K562 (cell line): ENCODE measurements at regions not wholly inside any gene's neighbourhood (a gene's known extent, or its start where the extent isn't known, plus 50 kb on each side); places are given as distances from the start of the nearest gene placed in this dataset.

ENCODE experiments used
- HBP1 ChIP-seq: fragments of 450-650 bp; formaldehyde crosslinking; IDR thresholded peaks from 2 replicates; pipeline ENCODE4 v1.4.0; 2022; ENCODE audit warnings: missing genetic modification characterization
- RBM34 ChIP-seq: fragments of 200-400 bp; formaldehyde crosslinking; IDR thresholded peaks from 2 replicates; pipeline ENCODE4 v1.6.1; 2018; ENCODE audit warnings: low read length, borderline replicate concordance; ENCODE audit not compliant: insufficient read depth
- RREB1 ChIP-seq: fragments of 250-450 bp; sonication (Bioruptor Pico); IDR thresholded peaks from 2 replicates; pipeline ENCODE4 v1.4.0; 2020
- SRSF7 ChIP-seq: fragments of 200-400 bp; formaldehyde crosslinking; optimal IDR thresholded peaks from 2 replicates; pipeline ENCODE3; 2017; ENCODE audit warnings: mild to moderate bottlenecking, low read depth, low read length

- TF ChIP-seq SRSF7 (no peak), RREB1 (CRISPR knock-in tag) (no peak), HBP1 (CRISPR knock-in tag) (no peak), RBM34 (no peak)
Observed at GRCh38 chr7:68697796-68698280, 900.4 kb upstream of the AUTS2 start (continued).
